ENCODE measurements at regions not wholly inside any gene's neighbourhood (a gene's known extent, or its start where the extent isn't known, plus 50 kb on each side); places are given as distances from the start of the nearest gene placed in this dataset.

GRCh38 chr11:36783808-36784207, 185.8 kb upstream of the RAG2 start:
- Histone ChIP-seq H2AFZ (no peak overlapping the region), H3K9ac (no peak overlapping the region), H3K4me3 (no peak overlapping the region), H3K27me3 (replicated peaks; ENCODE audit: insufficient read depth) (peaks cover 25% of the 10 kb centered on the region), H3F3A (ENCODE audit: insufficient read depth) (no peaks in the 10 kb centered on the region), H4K20me1 (ENCODE audit: insufficient read depth) (no peaks in the 10 kb centered on the region), H3K79me2 (ENCODE audit: insufficient read depth) (no peaks in the 10 kb centered on the region), H3K4me1 (ENCODE audit: insufficient read depth) (no peaks in the 10 kb centered on the region), H3K27ac (no peak overlapping the region), H3K9me3 (ENCODE audit: low read depth) (no peaks in the 10 kb centered on the region), H3K36me3 (ENCODE audit: low read depth) (no peaks in the 10 kb centered on the region), H3K9me2 (ENCODE audit: insufficient read depth) (no peaks in the 10 kb centered on the region), H3K4me2 (ENCODE audit: unreplicated experiment) (no peak overlapping the region)
- no peak for TF ChIP-seq EZH2 (IDR thresholded peaks at IDR 0.05; ENCODE audit: insufficient read depth, poor library complexity, severe bottlenecking)
- TF ChIP-seq EZH2phosphoT487 (IDR thresholded peaks at IDR 0.05; ENCODE audit: insufficient read depth, low read depth), result no peak
- in situ Hi-C loops (cut with MboI), result no loop called here
- DNase-seq, result no peak
- 0 to 4% methylated on average over 1 of the region's 1 CpG for WGBS, 2 experiments (ENCODE audit: low coverage in 1 of 2, low lambda C conversion rate in 2 of 2, missing lambda C conversion rate in 2 of 2)

GRCh38 chr11:36779791-36780190, 181.8 kb upstream of the RAG2 start:
- in situ Hi-C loops (cut with MboI), result no loop called here
- TF ChIP-seq EZH2 (IDR thresholded peaks at IDR 0.05; ENCODE audit: insufficient read depth, poor library complexity, severe bottlenecking) (no peak), EZH2phosphoT487 (IDR thresholded peaks at IDR 0.05; ENCODE audit: insufficient read depth, low read depth) (no peak)
- H3K4me3 ChIP-seq, result no peak overlapping the region
- H3K36me3 ChIP-seq (ENCODE audit: low read depth), result no peaks in the 10 kb centered on the region
- H3K4me2 ChIP-seq (ENCODE audit: unreplicated experiment), result no peak overlapping the region
- no peaks in the 10 kb centered on the region for H3K79me2 ChIP-seq (ENCODE audit: insufficient read depth)
- no peak overlapping the region for H2AFZ ChIP-seq
- peaks cover 10% of the 10 kb centered on the region for H3K4me1 ChIP-seq (ENCODE audit: insufficient read depth)
- no peaks in the 10 kb centered on the region for H3K9me3 ChIP-seq (ENCODE audit: low read depth)
- no peak overlapping the region for H3K27ac ChIP-seq
- no peaks in the 10 kb centered on the region for H4K20me1 ChIP-seq (ENCODE audit: insufficient read depth)
- peaks cover 21% of the 10 kb centered on the region; the same call in 1 of the 2 replicates for H3K27me3 ChIP-seq (replicated peaks; ENCODE audit: insufficient read depth)
- DNase-seq, result no peak
- H3F3A ChIP-seq (ENCODE audit: insufficient read depth), result peaks cover 7% of the 10 kb centered on the region; the same call in 1 of the 2 replicates
- H3K9me2 ChIP-seq (ENCODE audit: insufficient read depth), result no peaks in the 10 kb centered on the region
- no peak overlapping the region for H3K9ac ChIP-seq
- WGBS, 2 experiments (ENCODE audit: low coverage in 1 of 2, low lambda C conversion rate in 2 of 2, missing lambda C conversion rate in 2 of 2), result 43 to 58% methylated on average over 3 of the region's 3 CpGs

- Histone ChIP-seq H3K4me1 (ENCODE audit: insufficient read depth) (peaks cover 16% of the 10 kb centered on the region), H3K36me3 (ENCODE audit: low read depth) (no peaks in the 10 kb centered on the region), H2AFZ (no peak overlapping the region), H3K9me3 (ENCODE audit: low read depth) (no peaks in the 10 kb centered on the region), H3K27ac (no peak overlapping the region), H3K79me2 (ENCODE audit: insufficient read depth) (no peaks in the 10 kb centered on the region), H3K27me3 (replicated peaks; ENCODE audit: insufficient read depth) (peaks cover under 1% of the 10 kb centered on the region; the same call in 1 of the 2 replicates), H4K20me1 (ENCODE audit: insufficient read depth) (no peaks in the 10 kb centered on the region), H3K9me2 (ENCODE audit: insufficient read depth) (no peaks in the 10 kb centered on the region), H3K9ac (no peak overlapping the region), H3K4me2 (ENCODE audit: unreplicated experiment) (no peak overlapping the region), H3K4me3 (no peak overlapping the region), H3F3A (ENCODE audit: insufficient read depth) (peaks cover 12% of the 10 kb centered on the region)
- DNase-seq, result no peak
- in situ Hi-C loops (cut with MboI), result no loop called here
- WGBS, 2 experiments (ENCODE audit: low coverage in 1 of 2, low lambda C conversion rate in 2 of 2, missing lambda C conversion rate in 2 of 2), result 3 to 4% methylated on average over 2 of the region's 2 CpGs
- TF ChIP-seq EZH2phosphoT487 (IDR thresholded peaks at IDR 0.05; ENCODE audit: insufficient read depth, low read depth) (no peak), EZH2 (IDR thresholded peaks at IDR 0.05; ENCODE audit: insufficient read depth, poor library complexity, severe bottlenecking) (no peak)
Observed at GRCh38 chr11:36777311-36777710, 179.3 kb upstream of the RAG2 start.

- Histone ChIP-seq H3K4me1 (ENCODE audit: insufficient read depth) (peaks cover 16% of the 10 kb centered on the region), H3K9me3 (ENCODE audit: low read depth) (no peaks in the 10 kb centered on the region), H2AFZ (no peak overlapping the region), H3K4me2 (ENCODE audit: unreplicated experiment) (no peak overlapping the region), H3K9me2 (ENCODE audit: insufficient read depth) (no peaks in the 10 kb centered on the region), H4K20me1 (ENCODE audit: insufficient read depth) (no peaks in the 10 kb centered on the region), H3K36me3 (ENCODE audit: low read depth) (no peaks in the 10 kb centered on the region), H3F3A (ENCODE audit: insufficient read depth) (peaks cover 12% of the 10 kb centered on the region), H3K79me2 (ENCODE audit: insufficient read depth) (no peaks in the 10 kb centered on the region), H3K4me3 (no peak overlapping the region), H3K9ac (no peak overlapping the region), H3K27ac (no peak overlapping the region), H3K27me3 (replicated peaks; ENCODE audit: insufficient read depth) (peaks cover 7% of the 10 kb centered on the region; the same call in 1 of the 2 replicates)
- TF ChIP-seq EZH2phosphoT487 (IDR thresholded peaks at IDR 0.05; ENCODE audit: insufficient read depth, low read depth) (no peak), EZH2 (IDR thresholded peaks at IDR 0.05; ENCODE audit: insufficient read depth, poor library complexity, severe bottlenecking) (no peak)
- WGBS, 2 experiments (ENCODE audit: low coverage in 1 of 2, low lambda C conversion rate in 2 of 2, missing lambda C conversion rate in 2 of 2), result 94 to 95% methylated on average over 2 of the region's 2 CpGs
- no peak for DNase-seq
- in situ Hi-C loops (cut with MboI), result no loop called here
Observed at GRCh38 chr11:36775756-36776155, 177.7 kb upstream of the RAG2 start.

- in situ Hi-C loops (cut with MboI), result no loop called here
- H3K9me3 ChIP-seq (ENCODE audit: low read depth), result no peaks in the 10 kb centered on the region
Observed at GRCh38 chr11:36775130-36775529, 177.1 kb upstream of the RAG2 start.

More at GRCh38 chr11:36775130-36775529, 177.1 kb upstream of the RAG2 start:
- H3K79me2 ChIP-seq (ENCODE audit: insufficient read depth), result no peaks in the 10 kb centered on the region
- H3K9me2 ChIP-seq (ENCODE audit: insufficient read depth), result no peaks in the 10 kb centered on the region
- peak overlapping the region; percentile 25 for H3K4me2 ChIP-seq (ENCODE audit: unreplicated experiment)
- H3F3A ChIP-seq (ENCODE audit: insufficient read depth), result peaks cover 12% of the 10 kb centered on the region
- H3K9ac ChIP-seq, result peak overlapping the region; percentile 17; the same call in 1 of the 2 replicates
- DNase-seq, result peak; percentile 67
- no peaks in the 10 kb centered on the region for H3K36me3 ChIP-seq (ENCODE audit: low read depth)
- TF ChIP-seq EZH2phosphoT487 (IDR thresholded peaks at IDR 0.05; ENCODE audit: insufficient read depth, low read depth) (no peak), EZH2 (IDR thresholded peaks at IDR 0.05; ENCODE audit: insufficient read depth, poor library complexity, severe bottlenecking) (no peak)
- WGBS, 2 experiments (ENCODE audit: low coverage in 1 of 2, low lambda C conversion rate in 2 of 2, missing lambda C conversion rate in 2 of 2), result 0 to 4% methylated on average over 1 of the region's 1 CpG
- no peaks in the 10 kb centered on the region for H4K20me1 ChIP-seq (ENCODE audit: insufficient read depth)
- H3K4me1 ChIP-seq (ENCODE audit: insufficient read depth), result peaks cover 16% of the 10 kb centered on the region
- no peak overlapping the region for H2AFZ ChIP-seq
- H3K27ac ChIP-seq, result peak overlapping the region; percentile 62
- peaks cover 10% of the 10 kb centered on the region for H3K27me3 ChIP-seq (replicated peaks; ENCODE audit: insufficient read depth)
- H3K4me3 ChIP-seq, result no peak overlapping the region

All from GM23248 (cell line).